GM23338 (cell line): ENCODE measurements at regions not wholly inside any gene's neighbourhood (a gene's known extent, or its start where the extent isn't known, plus 50 kb on each side); places are given as distances from the start of the nearest gene placed in this dataset.
A peak's percentile ranks its signal among the peaks of the same experiment; 100 is the strongest.

Experiments used
- ATAC-seq: fragments of 200-7000 bp; cut with Tn5 transposase; 3 replicates; pipeline ENCODE4 v1.9.1; 2020
- DNase-seq: peaks from one replicate; pipeline ENCODE4 v3.0.0-alpha.2; 2015; ENCODE audit warnings: low spot score
- H2AFZ ChIP-seq: fragments of 200-600 bp; sonication (generic); 2 replicates; pipeline ENCODE4 v1.8.0; 2016; ENCODE audit warnings: antibody characterized with exemption, mild to moderate bottlenecking, moderate library complexity
- H3F3A ChIP-seq: fragments of 200-600 bp; sonication (generic); replicated peaks from 2 replicates; pipeline ENCODE4 v1.8.0; 2017; ENCODE audit warnings: antibody characterized with exemption, mixed run types, low read depth
- H3K27ac ChIP-seq: fragments of 200-600 bp; sonication (generic); 2 replicates; pipeline ENCODE4 v1.6.1; 2016; ENCODE audit warnings: low read depth
- H3K27me3 ChIP-seq: fragments of 200-600 bp; sonication (generic); 2 replicates; pipeline ENCODE4 v1.8.0; 2016; ENCODE audit warnings: mild to moderate bottlenecking, mixed run types, moderate library complexity; ENCODE audit not compliant: insufficient read depth
- H3K36me3 ChIP-seq: fragments of 200-600 bp; sonication (generic); 2 replicates; pipeline ENCODE4 v1.8.0; 2016; ENCODE audit warnings: mild to moderate bottlenecking; ENCODE audit not compliant: insufficient read depth
- H3K4me1 ChIP-seq: fragments of 200-600 bp; sonication (generic); 2 replicates; pipeline ENCODE4 v1.8.0; 2016; ENCODE audit warnings: mild to moderate bottlenecking, moderate library complexity; ENCODE audit not compliant: insufficient read depth
- H3K4me2 ChIP-seq: fragments of 200-600 bp; sonication (generic); 2 replicates; pipeline ENCODE4 v1.7.1; 2017; ENCODE audit warnings: mixed run types
- H3K4me3 ChIP-seq: fragments of 200-600 bp; sonication (generic); 2 replicates; pipeline ENCODE4 v1.6.1; 2016; ENCODE audit warnings: mixed run types
- H3K79me2 ChIP-seq: fragments of 200-600 bp; sonication (generic); replicated peaks from 2 replicates; pipeline ENCODE4 v1.8.0; 2017; ENCODE audit warnings: mild to moderate bottlenecking; ENCODE audit not compliant: insufficient read depth
- H3K9me2 ChIP-seq: fragments of 200-600 bp; sonication (generic); 2 replicates; pipeline ENCODE4 v1.8.0; 2017; ENCODE audit not compliant: insufficient read depth
- H4K20me1 ChIP-seq: fragments of 200-600 bp; sonication (generic); replicated peaks from 2 replicates; pipeline ENCODE4 v1.8.0; 2017; ENCODE audit warnings: mild to moderate bottlenecking; ENCODE audit not compliant: insufficient read depth
- H3K27ac Mint-ChIP-seq: 2 replicates; pipeline ENCODE4 v1.8.0; 2020; ENCODE audit warnings: inconsistent platforms, mild to moderate bottlenecking, moderate library complexity, mixed read lengths
- H3K27me3 Mint-ChIP-seq: 3 replicates; pipeline ENCODE4 v1.8.0; 2022; ENCODE audit warnings: low read depth, mild to moderate bottlenecking, moderate library complexity, mixed read lengths, inconsistent platforms; ENCODE audit not compliant: insufficient read depth, poor library complexity
- H3K36me3 Mint-ChIP-seq: 3 replicates; pipeline ENCODE4 v1.8.0; 2021; ENCODE audit warnings: low read depth, mild to moderate bottlenecking, inconsistent platforms, moderate library complexity, mixed read lengths
- H3K4me1 Mint-ChIP-seq: 3 replicates; pipeline ENCODE4 v1.8.0; 2020; ENCODE audit warnings: mild to moderate bottlenecking, inconsistent platforms, mixed read lengths
- H3K4me3 Mint-ChIP-seq: 3 replicates; pipeline ENCODE4 v1.8.0; 2021; ENCODE audit warnings: moderate library complexity, mild to moderate bottlenecking, inconsistent platforms, mixed read lengths
- H3K9me3 Mint-ChIP-seq: 3 replicates; pipeline ENCODE4 v1.8.0; 2020; ENCODE audit warnings: moderate library complexity, mild to moderate bottlenecking, inconsistent platforms, mixed read lengths
- EZH2 ChIP-seq: fragments of 200-600 bp; sonication (generic); IDR thresholded peaks from one replicate; pipeline ENCODE4 v1.8.0; 2017; ENCODE audit warnings: antibody characterized with exemption, mild to moderate bottlenecking, low read depth; ENCODE audit not compliant: unreplicated experiment
- JUNB ChIP-seq: IDR thresholded peaks from one replicate; pipeline ENCODE4 v1.6.1; 2016; ENCODE audit warnings: antibody characterized with exemption; ENCODE audit not compliant: unreplicated experiment
- NANOG ChIP-seq: IDR thresholded peaks from 2 replicates; pipeline ENCODE4 v1.6.1; 2016; ENCODE audit warnings: antibody characterized with exemption, borderline replicate concordance
- POLR2AphosphoS5 ChIP-seq: IDR thresholded peaks from 2 replicates; pipeline ENCODE4 v1.6.1; 2016; ENCODE audit warnings: antibody characterized with exemption, low read depth
- REST ChIP-seq: IDR thresholded peaks from one replicate; pipeline ENCODE4 v1.6.1; 2018; ENCODE audit warnings: antibody characterized with exemption; ENCODE audit not compliant: unreplicated experiment
- ZNF331 ChIP-seq: fragments of 250-450 bp; sonication (Bioruptor Pico); IDR thresholded peaks from 2 replicates; pipeline ENCODE4 v1.5.0; 2020; ENCODE audit warnings: low read depth, mild to moderate bottlenecking, moderate library complexity
- TF ChIP-seq, protein P1 (sequence below): fragments of 250-450 bp; sonication (Bioruptor Pico); IDR thresholded peaks from 2 replicates; pipeline ENCODE4 v1.5.0; 2020; ENCODE audit warnings: mild to moderate bottlenecking, moderate library complexity
- TF ChIP-seq, protein P2 (sequence below): IDR thresholded peaks from 2 replicates; pipeline ENCODE4 v1.6.1; 2016; ENCODE audit warnings: antibody characterized with exemption

DNA sequence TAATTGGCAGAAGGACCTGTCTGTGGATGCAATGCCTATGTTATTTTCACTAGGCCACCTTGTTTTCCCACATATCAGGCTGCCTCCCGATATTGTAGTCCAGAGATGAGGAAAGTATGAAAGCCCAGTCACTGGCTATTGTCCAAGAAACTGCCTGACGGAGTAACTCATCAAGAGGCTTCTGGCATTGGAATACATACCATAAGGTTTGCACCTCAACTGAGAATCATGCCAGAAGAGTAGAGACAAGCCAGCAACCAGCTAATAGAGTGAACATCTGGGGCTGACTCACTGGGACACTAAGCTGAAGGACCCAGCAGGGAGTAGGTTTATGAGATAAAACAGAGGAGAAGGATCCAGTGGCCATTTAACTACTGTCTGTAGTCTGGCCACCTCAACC lies 137.2 kb upstream of the FST start (continued):
- TF ChIP-seq, protein P1, sequence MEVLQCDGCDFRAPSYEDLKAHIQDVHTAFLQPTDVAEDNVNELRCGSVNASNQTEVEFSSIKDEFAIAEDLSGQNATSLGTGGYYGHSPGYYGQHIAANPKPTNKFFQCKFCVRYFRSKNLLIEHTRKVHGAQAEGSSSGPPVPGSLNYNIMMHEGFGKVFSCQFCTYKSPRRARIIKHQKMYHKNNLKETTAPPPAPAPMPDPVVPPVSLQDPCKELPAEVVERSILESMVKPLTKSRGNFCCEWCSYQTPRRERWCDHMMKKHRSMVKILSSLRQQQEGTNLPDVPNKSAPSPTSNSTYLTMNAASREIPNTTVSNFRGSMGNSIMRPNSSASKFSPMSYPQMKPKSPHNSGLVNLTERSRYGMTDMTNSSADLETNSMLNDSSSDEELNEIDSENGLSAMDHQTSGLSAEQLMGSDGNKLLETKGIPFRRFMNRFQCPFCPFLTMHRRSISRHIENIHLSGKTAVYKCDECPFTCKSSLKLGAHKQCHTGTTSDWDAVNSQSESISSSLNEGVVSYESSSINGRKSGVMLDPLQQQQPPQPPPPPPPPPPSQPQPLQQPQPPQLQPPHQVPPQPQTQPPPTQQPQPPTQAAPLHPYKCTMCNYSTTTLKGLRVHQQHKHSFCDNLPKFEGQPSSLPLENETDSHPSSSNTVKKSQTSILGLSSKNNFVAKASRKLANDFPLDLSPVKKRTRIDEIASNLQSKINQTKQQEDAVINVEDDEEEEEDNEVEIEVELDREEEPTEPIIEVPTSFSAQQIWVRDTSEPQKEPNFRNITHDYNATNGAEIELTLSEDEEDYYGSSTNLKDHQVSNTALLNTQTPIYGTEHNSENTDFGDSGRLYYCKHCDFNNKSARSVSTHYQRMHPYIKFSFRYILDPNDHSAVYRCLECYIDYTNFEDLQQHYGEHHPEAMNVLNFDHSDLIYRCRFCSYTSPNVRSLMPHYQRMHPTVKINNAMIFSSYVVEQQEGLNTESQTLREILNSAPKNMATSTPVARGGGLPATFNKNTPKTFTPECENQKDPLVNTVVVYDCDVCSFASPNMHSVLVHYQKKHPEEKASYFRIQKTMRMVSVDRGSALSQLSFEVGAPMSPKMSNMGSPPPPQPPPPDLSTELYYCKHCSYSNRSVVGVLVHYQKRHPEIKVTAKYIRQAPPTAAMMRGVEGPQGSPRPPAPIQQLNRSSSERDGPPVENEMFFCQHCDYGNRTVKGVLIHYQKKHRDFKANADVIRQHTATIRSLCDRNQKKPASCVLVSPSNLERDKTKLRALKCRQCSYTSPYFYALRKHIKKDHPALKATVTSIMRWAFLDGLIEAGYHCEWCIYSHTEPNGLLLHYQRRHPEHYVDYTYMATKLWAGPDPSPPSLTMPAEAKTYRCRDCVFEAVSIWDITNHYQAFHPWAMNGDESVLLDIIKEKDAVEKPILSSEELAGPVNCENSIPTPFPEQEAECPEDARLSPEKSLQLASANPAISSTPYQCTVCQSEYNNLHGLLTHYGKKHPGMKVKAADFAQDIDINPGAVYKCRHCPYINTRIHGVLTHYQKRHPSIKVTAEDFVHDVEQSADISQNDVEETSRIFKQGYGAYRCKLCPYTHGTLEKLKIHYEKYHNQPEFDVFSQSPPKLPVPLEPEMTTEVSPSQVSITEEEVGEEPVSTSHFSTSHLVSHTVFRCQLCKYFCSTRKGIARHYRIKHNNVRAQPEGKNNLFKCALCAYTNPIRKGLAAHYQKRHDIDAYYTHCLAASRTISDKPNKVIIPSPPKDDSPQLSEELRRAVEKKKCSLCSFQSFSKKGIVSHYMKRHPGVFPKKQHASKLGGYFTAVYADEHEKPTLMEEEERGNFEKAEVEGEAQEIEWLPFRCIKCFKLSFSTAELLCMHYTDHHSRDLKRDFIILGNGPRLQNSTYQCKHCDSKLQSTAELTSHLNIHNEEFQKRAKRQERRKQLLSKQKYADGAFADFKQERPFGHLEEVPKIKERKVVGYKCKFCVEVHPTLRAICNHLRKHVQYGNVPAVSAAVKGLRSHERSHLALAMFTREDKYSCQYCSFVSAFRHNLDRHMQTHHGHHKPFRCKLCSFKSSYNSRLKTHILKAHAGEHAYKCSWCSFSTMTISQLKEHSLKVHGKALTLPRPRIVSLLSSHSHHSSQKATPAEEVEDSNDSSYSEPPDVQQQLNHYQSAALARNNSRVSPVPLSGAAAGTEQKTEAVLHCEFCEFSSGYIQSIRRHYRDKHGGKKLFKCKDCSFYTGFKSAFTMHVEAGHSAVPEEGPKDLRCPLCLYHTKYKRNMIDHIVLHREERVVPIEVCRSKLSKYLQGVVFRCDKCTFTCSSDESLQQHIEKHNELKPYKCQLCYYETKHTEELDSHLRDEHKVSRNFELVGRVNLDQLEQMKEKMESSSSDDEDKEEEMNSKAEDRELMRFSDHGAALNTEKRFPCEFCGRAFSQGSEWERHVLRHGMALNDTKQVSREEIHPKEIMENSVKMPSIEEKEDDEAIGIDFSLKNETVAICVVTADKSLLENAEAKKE (CRISPR knock-in tag), result no peak
- no peak for TF ChIP-seq REST
- TF ChIP-seq POLR2AphosphoS5, result no peak
- no peak for TF ChIP-seq EZH2
- no peak for TF ChIP-seq NANOG
- TF ChIP-seq JUNB, result no peak
- TF ChIP-seq ZNF331 (CRISPR knock-in tag), result no peak

DNA sequence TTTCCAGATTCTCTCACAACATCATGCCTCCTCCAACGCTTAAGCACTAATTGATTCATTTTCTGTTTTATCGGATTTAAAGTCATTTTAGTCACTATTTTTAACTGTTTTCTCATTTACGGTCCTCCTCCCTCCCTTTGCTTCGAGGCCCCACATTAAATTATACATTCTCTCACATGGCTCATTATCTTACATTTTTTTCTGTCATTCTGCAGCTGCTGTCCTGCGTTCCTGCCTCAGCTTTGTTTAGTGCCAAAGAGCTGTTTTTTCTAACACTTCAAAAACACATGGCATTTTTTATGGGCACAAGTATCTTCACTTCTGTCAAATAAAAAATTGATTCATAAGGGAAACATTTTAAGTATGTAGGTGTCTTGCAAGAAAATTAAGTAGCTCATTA lies 130.1 kb upstream of the FST start:
- Histone ChIP-seq H3K4me1 (no peaks in the 10 kb centered on the region), H3K27ac (no peak overlapping the region), H2AFZ (no peak overlapping the region), H3K79me2 (no peaks in the 10 kb centered on the region), H3K4me3 (no peak overlapping the region), H4K20me1 (no peaks in the 10 kb centered on the region), H3K4me2 (no peak overlapping the region), H3K27me3 (no peaks in the 10 kb centered on the region), H3K9me2 (no peaks in the 10 kb centered on the region), H3K36me3 (no peaks in the 10 kb centered on the region), H3F3A (no peaks in the 10 kb centered on the region)
- no peak for DNase-seq
- no peaks in the 10 kb centered on the region for H3K9me3 Mint-ChIP-seq
- H3K4me3 Mint-ChIP-seq, result no peak overlapping the region
- H3K27me3 Mint-ChIP-seq, result peaks cover 1% of the 10 kb centered on the region
- ATAC-seq, result no peak
- no peaks in the 10 kb centered on the region for H3K36me3 Mint-ChIP-seq
- H3K4me1 Mint-ChIP-seq, result peaks cover 13% of the 10 kb centered on the region
- peak overlapping the region; percentile 54; the same call in 1 of the 2 replicates for H3K27ac Mint-ChIP-seq
- TF ChIP-seq NANOG, result no peak
- TF ChIP-seq, protein P2, sequence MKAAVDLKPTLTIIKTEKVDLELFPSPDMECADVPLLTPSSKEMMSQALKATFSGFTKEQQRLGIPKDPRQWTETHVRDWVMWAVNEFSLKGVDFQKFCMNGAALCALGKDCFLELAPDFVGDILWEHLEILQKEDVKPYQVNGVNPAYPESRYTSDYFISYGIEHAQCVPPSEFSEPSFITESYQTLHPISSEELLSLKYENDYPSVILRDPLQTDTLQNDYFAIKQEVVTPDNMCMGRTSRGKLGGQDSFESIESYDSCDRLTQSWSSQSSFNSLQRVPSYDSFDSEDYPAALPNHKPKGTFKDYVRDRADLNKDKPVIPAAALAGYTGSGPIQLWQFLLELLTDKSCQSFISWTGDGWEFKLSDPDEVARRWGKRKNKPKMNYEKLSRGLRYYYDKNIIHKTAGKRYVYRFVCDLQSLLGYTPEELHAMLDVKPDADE, result no peak
- TF ChIP-seq JUNB, result no peak
